K562 (cell line): ENCODE measurements at regions not wholly inside any gene's neighbourhood (a gene's known extent, or its start where the extent isn't known, plus 50 kb on each side); places are given as distances from the start of the nearest gene placed in this dataset.
A peak's percentile ranks its signal among the peaks of the same experiment; 100 is the strongest.

Experiments used
- CAMTA2 ChIP-seq: fragments of 250-450 bp; sonication (Bioruptor Pico); conservative IDR thresholded peaks from 2 replicates; pipeline ENCODE4 v1.5.1; 2022
- CBX2 ChIP-seq: fragments of 200-600 bp; sonication (generic); IDR thresholded peaks from one replicate; pipeline ENCODE4 v1.6.1; 2012; ENCODE audit warnings: mild to moderate bottlenecking, low read length, inconsistent platforms; ENCODE audit not compliant: insufficient read depth, poor library complexity, severe bottlenecking
- JUND ChIP-seq, 2 experiments: IDR thresholded peaks; 2 replicates in 1 of 2; 3 replicates in 1 of 2; pipeline ENCODE4 v1.6.1; 2011; ENCODE audit warnings: borderline replicate concordance in 2 of 2, low read depth in 2 of 2, low read length in 2 of 2, improper control_type of control experiment in 1 of 2, missing biosample characterization in 1 of 2, missing genetic modification characterization in 1 of 2, missing genetic modification reagents in 1 of 2
- NCOA4 ChIP-seq: fragments of 450-650 bp; IDR thresholded peaks from 2 replicates; pipeline ENCODE4 v1.6.1; 2018; ENCODE audit warnings: mild to moderate bottlenecking; ENCODE audit not compliant: partially characterized antibody
- ZFPM2 ChIP-seq: fragments of 250-450 bp; sonication (Bioruptor Pico); IDR thresholded peaks from 2 replicates; pipeline ENCODE4 v1.5.1; 2022; ENCODE audit warnings: mild to moderate bottlenecking
- TF ChIP-seq, protein P1 (sequence below): fragments of 250-450 bp; sonication (Bioruptor Pico); IDR thresholded peaks from 2 replicates; pipeline ENCODE4 v1.4.0; 2020; ENCODE audit warnings: mild to moderate bottlenecking, moderate library complexity
- TF ChIP-seq, protein P2 (sequence below): sonication (generic); formaldehyde crosslinking; IDR thresholded peaks from 2 replicates; pipeline ENCODE4 v1.8.1; 2023; ENCODE audit warnings: missing genetic modification reagents, mild to moderate bottlenecking, borderline replicate concordance
- TF ChIP-seq, protein P3 (sequence below): fragments of 250-450 bp; sonication (Bioruptor Pico); IDR thresholded peaks from 2 replicates; pipeline ENCODE4 v1.5.0; 2021; ENCODE audit warnings: mild to moderate bottlenecking, moderate library complexity
- TF ChIP-seq, protein P4 (sequence below), 2 experiments: fragments of 450-650 bp in 1 of 2; sonication (generic) in 1 of 2; formaldehyde crosslinking in 1 of 2; IDR thresholded peaks in 1 of 2; conservative IDR thresholded peaks in 1 of 2; 2 replicates each; pipeline versions ENCODE4 v1.6.1 to v1.8.1; 2016 to 2023; ENCODE audit warnings: mild to moderate bottlenecking in 2 of 2, moderate library complexity in 2 of 2, inconsistent platforms in 1 of 2, missing genetic modification reagents in 1 of 2
- TF ChIP-seq, protein P5 (sequence below): fragments of 250-450 bp; sonication (Bioruptor Pico); IDR thresholded peaks from 2 replicates; pipeline ENCODE4 v1.4.0; 2020; ENCODE audit warnings: borderline replicate concordance

DNA sequence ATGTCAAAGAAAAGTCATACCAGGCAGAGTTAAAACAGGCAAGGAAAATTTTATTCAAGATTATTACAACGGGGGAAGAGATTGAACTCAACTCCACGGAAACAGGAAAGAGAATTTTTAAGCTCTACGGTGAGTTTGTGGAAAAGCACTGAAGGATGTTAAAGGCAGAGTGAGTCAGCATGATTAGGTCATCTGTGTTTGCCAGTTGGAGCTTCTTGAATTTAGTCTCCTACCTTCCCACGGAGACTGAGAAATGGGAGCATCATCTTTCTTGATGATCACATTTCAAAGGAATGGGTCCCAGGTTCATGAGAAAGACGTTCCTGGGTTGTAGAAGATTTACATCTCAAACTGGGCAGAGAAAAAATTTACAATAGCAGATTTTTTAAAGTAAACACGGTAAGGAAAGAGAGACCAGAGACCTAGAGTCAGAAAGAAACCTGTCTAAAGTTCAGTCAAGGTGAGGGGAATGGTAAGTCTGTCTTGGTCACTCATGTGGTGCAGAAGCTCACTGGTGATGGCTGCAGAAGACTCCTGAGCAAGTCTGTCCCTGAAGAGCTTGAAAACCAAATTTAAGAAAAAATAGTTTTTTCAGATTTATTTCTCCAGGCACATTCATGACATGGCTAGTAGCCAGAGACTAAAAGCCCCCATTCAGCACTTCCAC lies 516.9 kb upstream of the LRRN3 start (continued):
- TF ChIP-seq, protein P1, sequence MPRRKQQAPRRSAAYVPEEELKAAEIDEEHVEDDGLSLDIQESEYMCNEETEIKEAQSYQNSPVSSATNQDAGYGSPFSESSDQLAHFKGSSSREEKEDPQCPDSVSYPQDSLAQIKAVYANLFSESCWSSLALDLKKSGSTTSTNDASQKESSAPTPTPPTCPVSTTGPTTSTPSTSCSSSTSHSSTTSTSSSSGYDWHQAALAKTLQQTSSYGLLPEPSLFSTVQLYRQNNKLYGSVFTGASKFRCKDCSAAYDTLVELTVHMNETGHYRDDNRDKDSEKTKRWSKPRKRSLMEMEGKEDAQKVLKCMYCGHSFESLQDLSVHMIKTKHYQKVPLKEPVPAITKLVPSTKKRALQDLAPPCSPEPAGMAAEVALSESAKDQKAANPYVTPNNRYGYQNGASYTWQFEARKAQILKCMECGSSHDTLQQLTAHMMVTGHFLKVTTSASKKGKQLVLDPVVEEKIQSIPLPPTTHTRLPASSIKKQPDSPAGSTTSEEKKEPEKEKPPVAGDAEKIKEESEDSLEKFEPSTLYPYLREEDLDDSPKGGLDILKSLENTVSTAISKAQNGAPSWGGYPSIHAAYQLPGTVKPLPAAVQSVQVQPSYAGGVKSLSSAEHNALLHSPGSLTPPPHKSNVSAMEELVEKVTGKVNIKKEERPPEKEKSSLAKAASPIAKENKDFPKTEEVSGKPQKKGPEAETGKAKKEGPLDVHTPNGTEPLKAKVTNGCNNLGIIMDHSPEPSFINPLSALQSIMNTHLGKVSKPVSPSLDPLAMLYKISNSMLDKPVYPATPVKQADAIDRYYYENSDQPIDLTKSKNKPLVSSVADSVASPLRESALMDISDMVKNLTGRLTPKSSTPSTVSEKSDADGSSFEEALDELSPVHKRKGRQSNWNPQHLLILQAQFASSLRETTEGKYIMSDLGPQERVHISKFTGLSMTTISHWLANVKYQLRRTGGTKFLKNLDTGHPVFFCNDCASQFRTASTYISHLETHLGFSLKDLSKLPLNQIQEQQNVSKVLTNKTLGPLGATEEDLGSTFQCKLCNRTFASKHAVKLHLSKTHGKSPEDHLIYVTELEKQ (CRISPR knock-in tag) = no peak
- TF ChIP-seq ZFPM2 (CRISPR knock-in tag) (no peak), JUND (IDR thresholded peaks at IDR 0.05; ENCODE audit: borderline replicate concordance, low read depth, low read length) (no peak; the same call in 1 of the 2 replicates), JUND (tag; IDR thresholded peaks at IDR 0.05; ENCODE audit: borderline replicate concordance, low read depth, low read length) (peak; percentile 48; the same call in 1 of the 3 replicates), CBX2 (no peak), CAMTA2 (CRISPR knock-in tag) (no peak), NCOA4 (no peak)
- TF ChIP-seq, protein P2, sequence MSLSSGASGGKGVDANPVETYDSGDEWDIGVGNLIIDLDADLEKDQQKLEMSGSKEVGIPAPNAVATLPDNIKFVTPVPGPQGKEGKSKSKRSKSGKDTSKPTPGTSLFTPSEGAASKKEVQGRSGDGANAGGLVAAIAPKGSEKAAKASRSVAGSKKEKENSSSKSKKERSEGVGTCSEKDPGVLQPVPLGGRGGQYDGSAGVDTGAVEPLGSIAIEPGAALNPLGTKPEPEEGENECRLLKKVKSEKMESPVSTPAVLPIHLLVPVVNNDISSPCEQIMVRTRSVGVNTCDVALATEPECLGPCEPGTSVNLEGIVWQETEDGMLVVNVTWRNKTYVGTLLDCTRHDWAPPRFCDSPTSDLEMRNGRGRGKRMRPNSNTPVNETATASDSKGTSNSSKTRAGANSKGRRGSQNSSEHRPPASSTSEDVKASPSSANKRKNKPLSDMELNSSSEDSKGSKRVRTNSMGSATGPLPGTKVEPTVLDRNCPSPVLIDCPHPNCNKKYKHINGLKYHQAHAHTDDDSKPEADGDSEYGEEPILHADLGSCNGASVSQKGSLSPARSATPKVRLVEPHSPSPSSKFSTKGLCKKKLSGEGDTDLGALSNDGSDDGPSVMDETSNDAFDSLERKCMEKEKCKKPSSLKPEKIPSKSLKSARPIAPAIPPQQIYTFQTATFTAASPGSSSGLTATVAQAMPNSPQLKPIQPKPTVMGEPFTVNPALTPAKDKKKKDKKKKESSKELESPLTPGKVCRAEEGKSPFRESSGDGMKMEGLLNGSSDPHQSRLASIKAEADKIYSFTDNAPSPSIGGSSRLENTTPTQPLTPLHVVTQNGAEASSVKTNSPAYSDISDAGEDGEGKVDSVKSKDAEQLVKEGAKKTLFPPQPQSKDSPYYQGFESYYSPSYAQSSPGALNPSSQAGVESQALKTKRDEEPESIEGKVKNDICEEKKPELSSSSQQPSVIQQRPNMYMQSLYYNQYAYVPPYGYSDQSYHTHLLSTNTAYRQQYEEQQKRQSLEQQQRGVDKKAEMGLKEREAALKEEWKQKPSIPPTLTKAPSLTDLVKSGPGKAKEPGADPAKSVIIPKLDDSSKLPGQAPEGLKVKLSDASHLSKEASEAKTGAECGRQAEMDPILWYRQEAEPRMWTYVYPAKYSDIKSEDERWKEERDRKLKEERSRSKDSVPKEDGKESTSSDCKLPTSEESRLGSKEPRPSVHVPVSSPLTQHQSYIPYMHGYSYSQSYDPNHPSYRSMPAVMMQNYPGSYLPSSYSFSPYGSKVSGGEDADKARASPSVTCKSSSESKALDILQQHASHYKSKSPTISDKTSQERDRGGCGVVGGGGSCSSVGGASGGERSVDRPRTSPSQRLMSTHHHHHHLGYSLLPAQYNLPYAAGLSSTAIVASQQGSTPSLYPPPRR = no peak
- TF ChIP-seq, protein P3, sequence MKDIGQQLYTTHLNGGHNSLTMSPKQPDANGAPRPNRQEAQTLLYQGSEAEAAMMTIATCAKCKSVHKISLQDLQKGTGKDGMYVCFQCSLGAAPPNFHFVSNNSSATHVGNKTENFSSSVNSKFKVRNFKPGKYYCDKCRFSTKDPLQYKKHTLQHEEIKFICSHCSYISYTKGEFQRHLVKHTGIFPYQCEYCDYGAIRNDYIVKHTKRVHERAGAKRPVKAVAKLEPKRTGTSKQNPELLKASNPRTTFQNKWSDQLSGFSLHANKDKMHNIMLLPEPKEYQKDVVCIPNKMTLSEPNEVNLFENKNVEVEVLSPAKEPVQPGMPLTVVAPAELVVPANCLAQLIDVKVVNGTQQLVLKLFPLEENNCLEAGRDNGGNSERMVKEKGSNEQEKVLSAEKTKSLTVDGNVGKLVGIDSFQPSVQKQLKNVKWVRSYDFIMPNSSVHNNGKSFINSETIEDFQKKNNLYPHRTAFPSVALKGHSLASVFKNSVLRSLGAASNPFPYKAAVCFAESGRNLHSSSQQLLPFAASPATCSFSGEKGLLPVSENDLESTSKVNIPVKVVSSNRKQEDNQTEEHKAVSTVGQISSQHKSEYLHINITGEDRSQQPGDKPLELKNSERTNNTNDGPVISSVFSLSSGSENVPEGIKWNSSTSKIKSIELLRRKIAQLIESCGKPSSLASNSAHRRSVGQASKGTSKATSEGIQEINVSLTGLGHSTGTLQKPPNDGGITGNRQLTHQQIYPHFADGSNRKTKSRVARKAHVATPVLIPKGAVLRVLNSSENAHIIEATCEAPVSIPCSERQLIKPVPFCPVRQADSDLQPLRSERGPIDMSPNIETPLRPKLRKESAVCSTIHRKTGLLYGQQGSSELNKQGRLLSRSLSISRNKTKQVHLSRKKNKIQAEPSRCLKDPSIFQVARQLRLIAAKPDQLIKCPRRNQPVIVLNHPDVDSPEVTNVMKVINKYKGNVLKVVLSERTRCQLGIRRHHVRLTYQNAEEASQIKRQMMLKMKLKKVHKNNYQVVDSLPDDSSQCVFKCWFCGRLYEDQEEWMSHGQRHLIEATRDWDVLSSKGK (CRISPR knock-in tag) = no peak
- TF ChIP-seq, protein P4, sequence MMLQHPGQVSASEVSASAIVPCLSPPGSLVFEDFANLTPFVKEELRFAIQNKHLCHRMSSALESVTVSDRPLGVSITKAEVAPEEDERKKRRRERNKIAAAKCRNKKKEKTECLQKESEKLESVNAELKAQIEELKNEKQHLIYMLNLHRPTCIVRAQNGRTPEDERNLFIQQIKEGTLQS (IDR thresholded peaks at IDR 0.05) = peak; percentile 51
- TF ChIP-seq, protein P4 (CRISPR knock-in tag; conservative IDR thresholded peaks at IDR 0.05) = no peak
- TF ChIP-seq, protein P5, sequence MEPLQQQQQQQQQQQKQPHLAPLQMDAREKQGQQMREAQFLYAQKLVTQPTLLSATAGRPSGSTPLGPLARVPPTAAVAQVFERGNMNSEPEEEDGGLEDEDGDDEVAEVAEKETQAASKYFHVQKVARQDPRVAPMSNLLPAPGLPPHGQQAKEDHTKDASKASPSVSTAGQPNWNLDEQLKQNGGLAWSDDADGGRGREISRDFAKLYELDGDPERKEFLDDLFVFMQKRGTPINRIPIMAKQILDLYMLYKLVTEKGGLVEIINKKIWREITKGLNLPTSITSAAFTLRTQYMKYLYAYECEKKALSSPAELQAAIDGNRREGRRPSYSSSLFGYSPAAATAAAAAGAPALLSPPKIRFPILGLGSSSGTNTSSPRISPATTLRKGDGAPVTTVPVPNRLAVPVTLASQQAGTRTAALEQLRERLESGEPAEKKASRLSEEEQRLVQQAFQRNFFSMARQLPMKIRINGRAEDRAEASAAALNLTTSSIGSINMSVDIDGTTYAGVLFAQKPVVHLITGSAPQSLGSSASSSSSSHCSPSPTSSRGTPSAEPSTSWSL (CRISPR knock-in tag) = no peak
